ENCODE measurements at regions not wholly inside any gene's neighbourhood (a gene's known extent, or its start where the extent isn't known, plus 50 kb on each side); places are given as distances from the start of the nearest gene placed in this dataset.

- CTCF ChIA-PET, result no interaction called here
- no TSS peak for BruUV-seq (replicated peaks)
Measured at GRCh38 chr3:153880493-153880892, 240.7 kb upstream of the ARHGEF26 start.

DNA sequence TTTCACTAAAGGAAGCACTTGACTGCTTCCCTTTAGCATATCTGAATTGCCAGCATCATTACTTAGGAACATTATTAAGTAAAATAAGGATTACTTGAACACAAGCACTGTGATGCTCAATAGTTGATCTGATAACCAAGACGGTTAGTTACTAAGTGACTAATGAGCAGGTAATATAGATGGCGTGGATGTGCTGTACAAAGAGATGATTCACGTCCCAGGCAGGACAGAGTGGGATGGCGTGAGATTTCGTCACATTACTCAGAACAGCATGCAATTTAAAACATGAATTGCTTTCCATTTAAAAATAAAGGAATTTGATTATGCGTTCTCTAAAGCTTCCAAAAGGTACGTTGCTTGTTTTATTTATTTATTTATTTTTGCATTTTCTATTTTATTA, 240.0 kb upstream of the ARHGEF26 start:
- POLR2A ChIA-PET, result no interaction called here
- BruUV-seq (replicated peaks), result no TSS peak
- CTCF ChIA-PET, result no interaction called here
- Histone ChIP-seq H3K27me3 (replicated peaks; ENCODE audit: control insufficient read depth, insufficient read depth, low read length) (no peaks in the 10 kb centered on the region), H3K36me3 (ENCODE audit: control insufficient read depth, insufficient read depth, low read length) (no peaks in the 10 kb centered on the region), H3K4me3 (ENCODE audit: low read depth, low read length) (no peak overlapping the region), H3K4me1 (peaks cover 11% of the 10 kb centered on the region; the same call in 1 of the 2 replicates), H3K9me3 (no peaks in the 10 kb centered on the region)
- peaks cover 3% of the 10 kb centered on the region for H3K9me3 Mint-ChIP-seq (ENCODE audit: unreplicated experiment)
- no peak for TF ChIP-seq CTCF (IDR thresholded peaks at IDR 0.05; ENCODE audit: insufficient read depth in 1 of 2, low read depth in 1 of 2, low read length in 1 of 2, severe bottlenecking in 1 of 2, unreplicated experiment in 1 of 2)
- no peaks in the 10 kb centered on the region for H3K27me3 Mint-ChIP-seq (ENCODE audit: insufficient read depth, unreplicated experiment)
- no peak overlapping the region for H3K4me3 Mint-ChIP-seq (ENCODE audit: unreplicated experiment)
- no peaks in the 10 kb centered on the region for H3K36me3 Mint-ChIP-seq (ENCODE audit: insufficient read depth, unreplicated experiment)
- no peak overlapping the region for H3K27ac Mint-ChIP-seq (ENCODE audit: unreplicated experiment)
- no peak for DNase-seq
- H3K4me1 Mint-ChIP-seq (ENCODE audit: low read depth, unreplicated experiment), result peaks cover 6% of the 10 kb centered on the region
- intact Hi-C loops (cut with micrococcal nuclease; ENCODE audit: unreplicated experiment), result no loop called here

More at GRCh38 chr3:153880493-153880892, 240.7 kb upstream of the ARHGEF26 start:
- intact Hi-C loops (cut with micrococcal nuclease; ENCODE audit: unreplicated experiment), result no loop called here
- POLR2A ChIA-PET, result no interaction called here
- peaks cover 10% of the 10 kb centered on the region for H3K9me3 Mint-ChIP-seq (ENCODE audit: unreplicated experiment)
- peaks cover 11% of the 10 kb centered on the region; the same call in 1 of the 2 replicates for H3K4me1 ChIP-seq
- H3K9me3 ChIP-seq, result no peaks in the 10 kb centered on the region
- H3K27ac Mint-ChIP-seq (ENCODE audit: unreplicated experiment), result no peak overlapping the region
- H3K27me3 Mint-ChIP-seq (ENCODE audit: insufficient read depth, unreplicated experiment), result no peaks in the 10 kb centered on the region
- no peak for DNase-seq
- H3K27me3 ChIP-seq (replicated peaks; ENCODE audit: control insufficient read depth, insufficient read depth, low read length), result no peaks in the 10 kb centered on the region
- no peak overlapping the region for H3K4me3 ChIP-seq (ENCODE audit: low read depth, low read length)
- H3K4me1 Mint-ChIP-seq (ENCODE audit: low read depth, unreplicated experiment), result peaks cover 6% of the 10 kb centered on the region
- no peaks in the 10 kb centered on the region for H3K36me3 ChIP-seq (ENCODE audit: control insufficient read depth, insufficient read depth, low read length)
- H3K36me3 Mint-ChIP-seq (ENCODE audit: insufficient read depth, unreplicated experiment), result no peaks in the 10 kb centered on the region
- no peak for TF ChIP-seq CTCF (IDR thresholded peaks at IDR 0.05; ENCODE audit: insufficient read depth in 1 of 2, low read depth in 1 of 2, low read length in 1 of 2, severe bottlenecking in 1 of 2, unreplicated experiment in 1 of 2)
- H3K4me3 Mint-ChIP-seq (ENCODE audit: unreplicated experiment), result no peak overlapping the region

- Histone ChIP-seq H3K4me3 (ENCODE audit: low read depth, low read length) (no peak overlapping the region), H3K36me3 (ENCODE audit: control insufficient read depth, insufficient read depth, low read length) (no peaks in the 10 kb centered on the region), H3K9me3 (no peaks in the 10 kb centered on the region), H3K4me1 (peaks cover 11% of the 10 kb centered on the region; the same call in 1 of the 2 replicates), H3K27me3 (replicated peaks; ENCODE audit: control insufficient read depth, insufficient read depth, low read length) (no peaks in the 10 kb centered on the region)
- no peaks in the 10 kb centered on the region for H3K9me3 Mint-ChIP-seq (ENCODE audit: unreplicated experiment)
- no peaks in the 10 kb centered on the region for H3K36me3 Mint-ChIP-seq (ENCODE audit: insufficient read depth, unreplicated experiment)
- no TSS peak for BruUV-seq (replicated peaks)
- no peaks in the 10 kb centered on the region for H3K27me3 Mint-ChIP-seq (ENCODE audit: insufficient read depth, unreplicated experiment)
- ChIA-PET POLR2A (no interaction called here), CTCF (no interaction called here)
- no peak overlapping the region for H3K4me3 Mint-ChIP-seq (ENCODE audit: unreplicated experiment)
- TF ChIP-seq CTCF (IDR thresholded peaks at IDR 0.05; ENCODE audit: insufficient read depth in 1 of 2, low read depth in 1 of 2, low read length in 1 of 2, severe bottlenecking in 1 of 2, unreplicated experiment in 1 of 2), result no peak
- no peak overlapping the region for H3K27ac Mint-ChIP-seq (ENCODE audit: unreplicated experiment)
- H3K4me1 Mint-ChIP-seq (ENCODE audit: low read depth, unreplicated experiment), result peaks cover 6% of the 10 kb centered on the region
- intact Hi-C loops (cut with micrococcal nuclease; ENCODE audit: unreplicated experiment), result no loop called here
- DNase-seq, result no peak
Measured at GRCh38 chr3:153885359-153885758, 235.8 kb upstream of the ARHGEF26 start.

Measured in Caco-2 (cell line).